GM21367 (cell line): ENCODE measurements at regions not wholly inside any gene's neighbourhood (a gene's known extent, or its start where the extent isn't known, plus 50 kb on each side); places are given as distances from the start of the nearest gene placed in this dataset.
"Not testable (repeated sequence)": the region's sequence is repeated elsewhere in the genome, so short reads cannot be mapped to it uniquely, and the experiment has no call there.

ENCODE experiments used
- ATAC-seq: cut with Tn5 transposase; IDR thresholded peaks from one replicate; pipeline ENCODE4 v1.9.1; 2021; ENCODE audit not compliant: unreplicated experiment

DNA sequence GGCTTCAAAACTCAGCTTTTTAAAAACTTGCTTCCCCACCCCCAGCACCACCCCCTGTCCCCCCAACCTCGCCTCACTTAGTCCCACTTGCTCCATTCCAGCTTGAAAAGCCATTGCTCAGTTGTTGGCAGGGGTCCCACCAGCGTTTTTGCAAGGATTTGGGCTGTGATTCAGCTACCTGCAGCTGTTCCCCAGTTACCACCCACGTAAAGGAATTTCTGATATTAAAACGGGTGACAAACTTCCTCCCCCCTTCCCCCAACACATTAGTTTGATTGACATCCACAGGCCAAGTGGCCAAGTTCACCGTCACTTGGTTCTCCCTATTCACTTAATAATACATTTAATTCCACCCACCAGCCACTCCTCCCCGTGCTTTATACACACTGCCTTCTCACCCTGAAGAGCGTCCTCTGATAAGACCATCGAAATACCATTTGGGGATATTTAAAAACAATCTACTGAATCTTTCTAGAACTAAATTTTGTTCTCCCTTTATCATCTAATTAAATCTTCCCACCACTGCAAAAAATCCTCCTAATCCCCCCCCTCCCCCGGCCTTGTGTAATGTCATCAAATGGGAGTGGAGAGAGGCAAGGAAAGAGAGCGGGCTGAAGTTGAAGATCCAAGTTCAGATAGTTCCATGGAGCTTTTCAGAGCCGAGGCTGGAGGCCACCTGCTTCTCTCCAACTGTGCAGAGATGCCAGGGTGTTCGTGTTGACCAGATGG is 55.1 kb downstream of the SOX9 start:
- no peak for ATAC-seq

DNA sequence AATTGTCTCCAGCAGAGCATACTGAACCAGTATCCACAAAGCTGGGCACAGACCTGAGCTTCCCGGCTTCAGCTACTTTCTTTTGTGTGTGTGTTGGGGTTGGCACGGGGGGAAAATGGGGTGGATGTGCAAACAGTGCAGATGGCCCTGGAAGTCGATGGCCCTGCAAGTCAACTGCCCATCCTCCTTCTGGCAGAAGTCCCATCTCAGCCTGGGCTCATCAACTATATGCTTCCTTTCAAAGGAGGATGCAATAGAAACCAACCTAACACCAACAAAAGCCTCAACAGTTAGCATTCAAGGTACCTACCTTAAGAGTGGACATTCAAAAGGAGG is 55.7 kb downstream of the SOX9 start:
- ATAC-seq, result no peak

DNA sequence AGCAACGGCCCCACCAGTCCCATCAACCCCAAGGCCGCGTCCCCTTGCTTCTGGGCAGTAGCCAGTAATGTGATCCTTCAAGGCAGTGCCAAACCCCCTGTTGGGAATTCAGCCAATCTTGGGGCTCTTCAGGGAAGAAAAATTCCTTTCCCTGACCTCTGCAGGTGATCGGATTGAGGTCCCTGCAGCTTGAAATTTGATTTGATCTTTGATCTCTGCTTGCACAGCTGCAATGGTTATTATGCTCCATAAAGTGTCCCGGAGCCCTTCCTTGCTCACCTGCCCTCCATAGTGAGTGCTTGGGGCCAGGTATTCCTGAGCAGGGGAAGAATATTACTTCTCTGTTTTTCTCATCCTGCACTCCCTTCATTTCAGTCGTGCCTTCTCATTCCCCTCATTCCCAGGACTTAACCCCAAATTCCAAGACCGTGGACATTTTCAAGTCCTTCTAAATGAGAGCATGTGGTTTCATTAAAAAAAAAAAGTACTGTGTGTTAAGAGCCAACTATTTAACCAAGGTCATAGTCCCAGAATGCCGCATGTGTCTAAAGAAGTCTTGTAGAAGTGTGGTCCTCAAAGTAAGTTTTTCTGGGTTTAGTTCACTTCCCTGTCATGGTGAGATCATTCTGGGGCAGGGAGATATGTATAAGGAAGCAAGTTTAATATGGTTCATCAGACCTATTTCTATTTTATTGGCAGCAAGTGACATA is 56.3 kb downstream of the SOX9 start:
- ATAC-seq, result no peak

DNA sequence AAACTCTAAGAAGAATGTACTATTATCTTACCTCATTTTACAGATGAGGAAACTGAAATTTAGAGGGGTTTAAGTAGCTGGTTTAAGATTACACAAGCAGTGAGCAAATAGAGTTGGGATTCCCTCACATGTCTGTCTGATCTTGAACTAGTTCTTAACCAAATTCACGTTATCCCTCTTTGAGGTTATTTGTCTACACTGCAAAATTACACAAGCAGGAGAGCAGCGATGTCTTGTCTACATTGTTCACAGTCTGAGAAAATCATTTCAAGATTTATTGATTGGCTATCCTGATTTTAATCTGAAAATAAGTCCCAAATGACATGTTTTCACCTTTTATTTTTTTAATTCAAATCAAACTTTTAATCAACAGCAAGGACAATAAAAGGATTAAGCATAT is 56.9 kb downstream of the SOX9 start:
- ATAC-seq, result no peak

DNA sequence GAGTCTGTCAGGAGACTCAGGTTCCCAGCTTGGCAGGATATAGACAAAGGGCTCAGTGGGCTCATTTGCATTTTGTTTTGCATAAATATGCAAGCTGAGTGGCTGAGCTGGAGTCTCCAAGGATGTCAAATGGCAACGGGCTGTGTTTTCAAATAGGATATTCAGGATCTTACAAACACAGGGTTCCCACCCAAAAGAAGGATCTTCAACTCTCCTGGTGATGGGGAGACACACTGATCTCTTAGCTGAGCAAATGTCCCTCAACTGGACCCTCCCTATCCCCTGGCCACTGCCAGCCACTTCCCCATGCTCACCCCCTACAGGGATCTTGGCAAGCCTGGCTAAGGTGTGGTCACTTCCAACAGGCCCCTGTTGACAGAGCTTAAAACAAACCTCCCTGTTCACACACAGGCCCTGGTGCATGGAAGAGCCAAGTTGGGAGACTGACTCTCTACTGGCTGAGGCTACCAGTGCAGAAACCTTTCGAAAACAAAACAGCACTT is 61.6 kb downstream of the SOX9 start:
- ATAC-seq, result no peak

DNA sequence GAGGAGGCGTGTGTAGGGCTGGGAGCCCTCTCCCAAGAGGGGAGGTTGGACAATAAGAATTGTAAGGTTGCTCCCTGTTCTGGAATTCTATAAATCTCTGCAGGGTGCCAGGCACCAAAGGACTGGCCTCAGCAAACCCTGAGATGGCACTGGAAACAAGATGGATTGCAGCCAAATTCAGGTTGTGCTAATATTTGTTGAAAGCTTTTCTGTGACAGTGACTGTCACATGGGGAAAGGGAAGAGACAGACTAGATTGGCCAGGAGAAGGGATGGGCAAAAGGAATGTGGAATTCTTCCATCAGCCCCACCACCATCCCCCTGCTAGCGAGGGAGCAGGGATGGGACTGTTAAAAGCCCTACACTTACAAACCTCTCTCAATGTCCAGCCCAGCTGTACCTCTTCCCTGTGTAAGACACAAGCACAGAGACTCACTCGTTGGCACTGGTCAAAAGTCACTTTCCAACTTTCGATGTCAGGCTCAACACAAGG is 62.4 kb downstream of the SOX9 start:
- no peak for ATAC-seq

DNA sequence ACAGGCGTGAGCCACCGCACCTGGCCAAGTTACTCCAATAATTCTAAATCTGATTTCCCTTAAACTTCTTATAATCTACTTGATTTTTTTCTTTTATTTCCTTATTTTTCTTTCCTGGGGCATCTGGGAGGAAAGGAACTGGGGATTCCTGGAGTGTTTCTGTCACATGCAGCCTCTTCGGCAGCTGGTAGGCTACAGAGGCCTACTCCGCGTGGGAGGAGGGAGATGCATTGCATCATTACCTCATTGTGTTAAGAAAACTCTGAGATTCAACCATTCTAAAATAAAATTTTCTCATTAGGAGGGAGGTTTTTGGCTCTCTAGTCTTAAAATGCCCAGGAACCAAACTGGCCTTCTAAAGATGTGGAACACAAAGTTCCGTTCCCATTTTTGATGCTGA is 64.0 kb downstream of the SOX9 start:
- no peak for ATAC-seq

DNA sequence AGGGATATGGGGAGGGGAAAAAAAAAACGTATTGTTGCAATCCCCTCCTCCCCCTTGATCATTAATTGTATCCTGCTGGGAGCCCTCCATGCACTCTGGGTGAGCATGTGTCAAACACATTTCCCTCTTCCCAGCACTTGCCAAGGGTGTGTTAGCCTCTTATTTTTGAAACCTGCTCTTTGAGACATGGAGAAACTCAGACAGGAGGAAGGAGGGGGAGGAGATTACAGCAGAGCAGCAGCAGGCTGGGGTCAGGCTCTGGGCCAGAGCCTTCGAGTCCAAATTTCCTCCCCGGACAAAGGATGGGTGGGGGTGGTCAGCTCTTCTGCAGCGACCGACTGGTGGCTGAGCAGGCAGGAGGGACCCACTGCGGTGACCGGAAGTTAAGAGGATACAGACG is 64.7 kb downstream of the SOX9 start:
- ATAC-seq, result no peak

DNA sequence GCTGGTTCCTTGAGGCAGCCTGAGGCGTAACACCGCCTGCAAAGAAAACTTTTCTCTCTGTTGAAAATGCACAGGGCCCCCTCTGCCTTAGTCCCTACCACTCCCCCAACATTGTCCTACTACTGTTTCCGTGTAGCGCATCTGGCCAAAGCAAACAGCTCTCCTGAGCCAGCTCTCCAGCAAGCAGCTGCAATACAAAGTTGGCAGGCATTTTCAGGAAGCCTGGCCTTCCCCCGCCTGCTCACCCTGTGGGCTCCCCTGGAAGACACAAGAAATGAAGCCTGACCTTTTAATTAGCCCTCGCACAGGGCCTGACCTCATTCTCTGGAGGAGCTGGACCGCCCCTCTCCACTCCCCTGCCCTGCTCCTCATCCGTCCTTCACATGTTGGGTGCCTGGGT is 66.7 kb downstream of the SOX9 start:
- ATAC-seq, result no peak

DNA sequence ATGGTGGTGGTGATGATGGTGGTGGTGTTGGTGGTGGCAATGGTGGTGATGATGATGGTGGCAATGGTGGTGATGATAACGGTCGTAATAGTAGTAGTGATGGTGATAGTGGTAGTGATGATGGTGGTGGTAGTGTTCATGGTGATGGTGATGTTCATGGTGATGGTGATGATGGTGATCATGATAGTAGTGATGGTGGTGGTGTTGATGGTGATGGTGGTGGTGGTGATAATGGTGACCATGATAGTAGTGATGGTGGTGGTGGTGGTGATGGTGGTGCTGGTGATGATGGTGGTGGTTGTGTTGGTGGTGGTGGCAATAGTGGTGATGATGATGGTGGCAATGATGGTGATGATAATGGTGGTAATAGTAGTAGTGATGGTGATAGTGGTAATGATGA is 68.0 kb downstream of the SOX9 start:
- no peak for ATAC-seq

DNA sequence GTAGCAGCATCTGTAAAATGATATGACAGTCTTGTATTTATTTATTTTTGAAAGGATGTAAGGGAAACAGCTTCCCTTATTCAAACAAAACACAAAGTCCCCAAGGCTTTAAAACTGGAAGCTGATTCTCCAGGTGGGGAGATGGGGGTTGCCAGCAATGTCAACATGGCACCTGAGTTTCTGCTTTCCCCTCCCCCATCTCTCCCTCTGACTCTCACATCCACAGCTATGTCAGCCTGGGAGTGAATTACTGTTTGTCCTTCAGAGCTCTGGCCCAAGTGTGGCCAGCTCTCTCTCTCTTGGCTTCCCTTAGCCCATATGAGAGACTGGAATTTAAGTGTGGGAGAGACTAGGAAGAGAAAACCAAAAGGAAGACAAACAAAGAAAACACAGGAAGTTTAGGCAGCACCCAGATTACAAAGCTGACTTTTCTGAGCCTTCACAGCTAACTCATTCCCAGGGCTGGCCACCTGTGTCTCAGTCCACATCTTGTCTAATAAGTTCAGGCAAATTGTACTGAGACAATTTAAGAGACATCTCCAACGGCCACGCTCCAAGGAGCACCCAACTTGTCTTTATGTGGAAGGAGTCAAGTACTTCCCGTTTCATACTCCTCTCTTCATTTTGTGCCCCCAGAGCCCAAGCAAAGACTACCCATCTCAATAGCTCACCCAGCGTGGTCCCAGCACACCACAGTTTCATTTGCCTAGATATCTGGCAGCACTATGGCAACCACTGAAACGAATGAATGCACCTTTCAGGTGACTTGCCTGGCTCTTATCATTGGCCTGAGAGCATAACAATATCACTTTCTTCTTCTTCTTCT is 69.2 kb downstream of the SOX9 start:
- no peak for ATAC-seq

DNA sequence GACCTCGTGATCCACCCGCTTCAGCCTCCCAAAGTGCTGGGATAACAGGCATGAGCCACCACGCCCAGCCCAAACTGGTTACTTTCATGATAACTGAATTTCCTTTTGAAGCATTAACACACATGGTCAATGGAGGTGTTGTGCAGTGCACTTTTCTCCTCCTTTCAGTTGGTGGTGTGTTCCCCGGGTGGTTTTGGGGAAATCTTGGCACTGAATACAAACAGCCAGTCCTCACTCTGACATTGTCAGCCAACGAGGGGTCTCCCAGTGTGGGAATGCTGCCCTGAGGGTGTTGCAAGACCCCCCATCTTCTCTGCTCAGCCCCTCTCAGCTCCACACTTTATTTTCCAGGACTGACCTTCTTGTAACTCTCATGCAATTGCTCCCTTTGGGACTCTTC is 70.5 kb downstream of the SOX9 start:
- ATAC-seq, result no peak

DNA sequence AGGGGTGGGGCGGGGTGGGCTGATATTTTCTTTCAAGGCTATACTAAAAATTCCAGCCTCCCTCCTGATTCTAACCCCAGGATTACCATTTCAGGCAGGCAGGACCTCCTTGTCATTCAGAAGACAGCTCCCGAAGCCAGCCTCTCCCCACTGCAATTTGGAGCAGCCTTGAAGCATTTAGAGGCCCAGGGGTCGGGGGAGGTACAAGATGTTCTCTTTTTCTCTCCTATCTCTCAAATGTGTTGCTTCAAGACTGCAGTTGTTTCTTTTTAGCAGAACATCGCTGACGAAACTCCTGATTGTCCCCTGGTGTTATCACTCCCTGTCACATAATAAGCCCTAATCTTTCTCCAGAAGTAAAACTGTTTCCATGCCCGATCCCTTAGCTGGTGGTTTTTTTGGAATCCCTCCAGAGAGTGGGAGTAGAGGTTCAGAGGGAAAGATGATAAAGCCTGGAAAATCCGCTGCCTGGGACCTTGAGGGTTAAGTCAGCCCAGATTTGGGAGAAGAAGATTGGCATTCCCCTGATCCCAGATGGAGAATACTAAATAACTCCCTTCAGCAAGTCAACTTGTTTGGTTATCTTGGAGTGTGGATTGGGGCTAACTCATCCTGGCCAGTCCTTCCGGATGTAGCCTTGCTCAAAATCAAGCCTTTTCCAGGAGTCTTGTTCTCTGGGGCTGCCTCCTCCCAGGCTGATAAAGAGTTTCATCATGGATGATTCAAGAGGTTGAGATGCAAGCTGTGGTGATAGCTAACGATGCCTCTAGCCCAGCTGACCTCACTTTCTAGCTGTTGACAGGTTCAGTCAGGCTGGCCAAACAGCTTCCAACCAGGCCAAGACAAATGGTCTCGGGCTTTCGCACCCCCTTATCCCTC is 71.3 kb downstream of the SOX9 start:
- no peak for ATAC-seq

DNA sequence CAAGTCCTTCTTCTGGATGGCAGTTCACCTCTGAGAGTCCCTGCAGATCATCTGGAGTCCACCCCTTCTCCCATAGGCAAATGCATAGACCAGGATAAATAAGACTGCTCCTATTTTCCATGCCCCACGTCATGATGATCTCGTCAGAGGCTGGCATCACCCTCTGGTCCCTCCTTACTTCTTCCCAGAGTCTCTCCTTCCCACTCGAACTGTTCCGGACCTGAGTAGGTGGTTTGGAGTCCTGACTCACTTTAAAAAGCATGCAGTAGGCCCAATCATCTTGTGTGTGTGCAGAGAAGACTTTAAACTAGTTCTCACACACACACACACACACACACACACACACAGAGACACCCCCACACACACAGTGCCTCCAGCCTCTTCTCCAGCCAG is 72.0 kb downstream of the SOX9 start:
- no peak for ATAC-seq

DNA sequence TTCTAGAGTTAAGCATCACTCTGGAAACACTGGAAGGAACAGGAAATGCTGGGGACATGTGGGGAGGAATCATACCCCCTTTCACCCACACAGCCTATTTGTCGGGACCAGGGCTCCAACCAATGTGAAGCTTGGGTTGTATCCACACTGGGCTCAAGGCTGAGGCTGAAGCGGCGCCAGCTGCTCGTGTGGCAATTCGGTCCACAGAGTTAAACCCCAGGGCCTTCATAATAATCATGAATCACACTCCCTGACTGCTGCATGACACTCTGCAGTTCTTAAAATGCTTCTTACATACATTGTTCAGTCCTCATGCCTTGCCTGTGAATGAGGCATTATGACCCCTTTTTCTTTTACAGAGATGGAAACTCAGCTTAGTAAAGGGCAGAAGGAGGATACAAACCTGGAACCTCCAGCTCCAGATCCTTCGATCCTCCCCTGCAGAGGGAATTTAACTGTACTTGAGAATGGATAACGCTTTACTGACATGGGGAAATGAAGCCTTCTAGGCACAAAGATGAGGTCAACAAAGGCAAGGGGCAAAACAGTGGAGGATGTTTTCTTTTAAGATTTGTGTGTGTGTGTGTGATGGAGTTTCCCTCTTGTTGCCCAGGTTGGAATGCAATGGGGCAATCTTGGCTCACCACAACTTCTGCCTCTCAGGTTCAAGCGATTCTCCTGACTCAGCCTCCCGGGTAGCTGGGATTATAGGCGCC is 72.7 kb downstream of the SOX9 start:
- no peak for ATAC-seq

DNA sequence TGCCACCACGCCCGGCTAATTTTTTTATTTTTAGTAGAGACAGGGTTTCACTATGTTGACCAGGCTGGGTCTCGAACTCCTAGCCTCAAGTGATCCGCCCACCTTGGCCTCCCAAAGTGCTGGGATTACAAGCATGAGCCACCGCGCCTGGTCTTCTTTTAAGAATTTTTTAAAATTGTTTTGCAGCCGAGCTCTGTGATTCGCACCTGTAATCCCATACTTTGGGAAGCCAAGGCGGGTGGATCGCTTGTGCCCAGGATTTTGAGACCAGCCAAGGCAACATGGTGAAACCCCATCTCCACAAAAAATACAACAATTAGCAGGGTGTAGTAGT is 73.3 kb downstream of the SOX9 start:
- ATAC-seq, result not testable (repeated sequence)

DNA sequence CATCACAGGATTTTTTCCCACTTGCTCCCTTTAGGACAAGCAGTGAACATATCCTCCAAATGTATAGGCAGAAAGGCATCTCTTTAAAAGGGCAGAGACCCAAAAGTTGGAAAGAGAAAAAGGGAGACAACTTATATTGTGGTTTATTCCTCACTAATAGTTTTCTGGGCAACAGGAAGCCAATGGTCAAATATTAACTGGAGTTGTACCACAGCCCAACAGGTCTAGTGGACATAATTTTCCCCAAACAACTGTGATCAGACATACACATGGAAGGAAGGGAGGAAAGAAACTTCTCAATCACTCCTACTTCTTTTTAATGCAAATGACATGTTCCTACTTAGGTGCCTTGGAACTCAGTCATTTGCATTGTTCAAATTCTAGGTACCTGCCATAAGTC is 78.4 kb downstream of the SOX9 start:
- no peak for ATAC-seq

DNA sequence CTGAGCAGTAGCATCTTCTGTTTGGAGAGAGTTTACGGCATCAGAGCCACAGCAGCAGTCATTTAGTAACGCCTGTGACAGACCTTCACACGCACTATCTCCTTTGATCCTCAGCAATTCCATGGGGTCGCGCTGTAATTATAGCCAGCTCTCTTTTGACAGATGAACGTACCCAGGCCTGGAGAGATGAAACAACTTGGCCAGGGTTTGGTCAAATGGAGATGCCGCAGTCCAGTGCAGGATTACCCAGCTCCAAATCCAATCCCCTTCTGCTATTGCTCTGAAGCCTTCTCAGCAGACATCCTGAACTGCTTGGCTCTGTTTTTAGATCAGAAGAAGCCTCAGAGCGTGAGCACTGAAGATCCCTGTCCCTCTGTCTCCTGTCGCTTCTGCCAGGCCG is 83.9 kb downstream of the SOX9 start:
- no peak for ATAC-seq

DNA sequence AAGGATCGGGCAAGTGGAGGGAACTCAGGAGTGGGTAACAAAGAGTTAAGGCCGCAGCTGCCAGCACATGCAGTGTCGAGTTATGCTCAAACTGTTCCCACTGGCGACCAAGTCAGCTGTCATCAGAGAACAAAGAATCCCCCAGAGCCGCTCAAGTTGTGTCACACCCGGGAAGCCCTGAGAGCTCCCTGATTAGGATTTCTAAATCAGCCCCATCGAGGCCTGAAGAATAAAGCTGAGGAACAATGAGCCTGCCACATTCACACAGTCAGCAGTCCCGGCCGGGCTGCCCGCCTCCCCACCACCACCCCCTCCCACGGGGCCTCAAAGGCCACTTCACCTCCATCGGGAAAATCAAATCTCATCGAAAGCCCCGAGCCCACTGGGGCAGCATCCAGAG is 84.5 kb downstream of the SOX9 start:
- ATAC-seq, result no peak

DNA sequence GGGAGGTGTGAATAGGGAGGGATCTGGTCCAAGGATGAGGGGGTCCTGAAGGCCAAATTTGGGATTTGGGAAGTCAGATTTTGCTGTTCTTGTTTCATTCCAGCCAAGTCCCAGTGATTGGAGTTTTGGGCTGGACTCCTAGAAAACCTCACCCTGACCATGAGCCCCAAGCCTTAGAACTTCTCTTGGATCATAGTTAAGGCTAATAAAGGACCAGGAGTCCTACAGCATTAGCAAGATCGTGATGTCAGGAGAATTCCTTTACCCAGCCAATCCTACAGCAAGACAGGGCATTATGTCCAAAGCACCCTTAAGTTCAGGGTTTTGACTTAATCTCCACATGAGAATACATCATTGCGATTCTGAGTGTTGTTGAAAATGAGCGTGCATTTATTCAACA is 85.0 kb downstream of the SOX9 start:
- ATAC-seq, result no peak
